GM19324 (cell line): ENCODE measurements at regions not wholly inside any gene's neighbourhood (a gene's known extent, or its start where the extent isn't known, plus 50 kb on each side); places are given as distances from the start of the nearest gene placed in this dataset.

Source experiments
- ATAC-seq: cut with Tn5 transposase; IDR thresholded peaks from one replicate; pipeline ENCODE4 v1.9.1; 2021; ENCODE audit warnings: mild to moderate bottlenecking, moderate library complexity; ENCODE audit not compliant: unreplicated experiment, low FRiP score

DNA sequence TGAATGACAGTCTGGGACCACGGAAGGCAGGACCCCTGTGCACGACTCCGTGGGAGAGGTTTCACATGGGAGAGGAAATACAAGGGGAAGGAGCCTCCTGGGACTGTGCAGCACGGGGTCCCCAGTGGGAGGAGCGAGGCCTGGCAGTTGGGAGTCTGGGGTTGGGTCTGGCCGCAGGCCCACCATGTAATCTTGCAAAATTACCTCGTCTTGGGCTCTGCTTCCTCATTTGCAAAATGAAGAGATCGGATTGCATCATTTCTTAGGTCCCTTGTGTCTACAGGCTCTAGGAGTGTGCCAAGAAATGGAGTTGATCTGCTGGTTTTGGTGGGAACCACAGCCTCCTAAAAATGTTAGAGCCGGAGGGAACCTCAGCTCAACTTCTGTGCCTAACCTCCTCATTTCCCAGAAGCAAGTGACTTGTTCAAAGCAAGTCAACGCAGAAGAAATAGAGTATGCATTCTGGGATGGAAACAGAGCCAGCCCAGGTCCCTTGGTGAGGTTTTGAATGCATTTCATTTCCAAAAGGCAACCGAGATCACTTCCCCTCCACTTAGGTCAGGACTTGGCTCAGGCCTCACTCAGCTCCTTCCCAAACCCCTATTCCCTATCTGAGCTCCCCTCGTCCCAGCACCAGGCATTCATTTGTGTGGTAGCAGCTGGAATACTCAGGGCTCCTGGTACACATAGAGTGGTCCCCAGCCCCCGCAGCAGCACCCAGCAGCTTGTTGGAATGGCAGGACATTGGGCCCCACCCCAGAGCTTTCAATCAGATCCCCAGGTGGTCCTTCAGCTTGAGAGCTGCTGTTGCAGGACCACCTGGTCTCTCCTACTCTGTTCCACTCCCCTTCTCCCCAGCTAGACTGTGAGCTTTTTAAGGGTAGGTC, 267.7 kb downstream of the XXYLT1 start:
- ATAC-seq, result no peak

- ATAC-seq, result no peak
Observed at GRCh38 chr3:195003893-195004289, 267.1 kb downstream of the XXYLT1 start.

DNA sequence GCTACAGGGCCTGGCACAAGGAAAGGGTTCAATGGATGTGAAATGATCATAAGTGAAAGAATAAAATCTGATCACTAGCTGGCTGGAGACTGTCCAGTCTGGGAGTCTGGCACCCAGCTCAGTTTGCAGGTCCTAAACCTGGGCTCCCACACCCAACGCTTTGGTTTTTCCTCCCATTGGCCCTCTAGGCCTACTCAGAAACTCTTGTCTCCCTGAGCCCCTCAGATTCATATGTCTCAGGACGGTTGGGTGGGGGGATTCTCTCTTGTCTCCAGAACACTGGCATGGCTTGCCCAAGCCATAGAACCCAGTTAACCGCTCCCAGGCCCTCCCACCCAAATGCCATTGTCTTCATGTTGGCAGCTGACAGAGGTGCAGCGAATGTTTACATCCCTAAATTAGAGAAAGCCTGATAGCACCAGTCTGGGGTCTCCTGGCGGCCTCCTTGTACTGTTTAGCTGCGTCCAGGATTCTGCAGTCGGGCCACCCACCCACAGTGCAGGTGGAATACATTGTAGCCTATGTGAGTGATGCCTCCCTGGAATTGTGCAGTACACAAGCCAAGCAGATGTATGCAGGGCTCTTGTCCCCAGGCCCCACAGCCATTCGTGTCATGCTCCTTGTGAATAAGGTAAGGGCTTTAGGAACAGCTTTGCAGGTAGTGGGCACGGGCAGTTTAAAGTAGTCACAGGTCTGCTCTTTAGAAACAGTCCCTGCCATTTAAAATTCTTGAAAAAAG, 266.3 kb downstream of the XXYLT1 start:
- ATAC-seq, result no peak

- ATAC-seq, result no peak
Observed at GRCh38 chr3:195005251-195005620, 265.7 kb downstream of the XXYLT1 start.

- ATAC-seq, result no peak
Observed at GRCh38 chr3:195005759-195006510, 265.0 kb downstream of the XXYLT1 start.

DNA sequence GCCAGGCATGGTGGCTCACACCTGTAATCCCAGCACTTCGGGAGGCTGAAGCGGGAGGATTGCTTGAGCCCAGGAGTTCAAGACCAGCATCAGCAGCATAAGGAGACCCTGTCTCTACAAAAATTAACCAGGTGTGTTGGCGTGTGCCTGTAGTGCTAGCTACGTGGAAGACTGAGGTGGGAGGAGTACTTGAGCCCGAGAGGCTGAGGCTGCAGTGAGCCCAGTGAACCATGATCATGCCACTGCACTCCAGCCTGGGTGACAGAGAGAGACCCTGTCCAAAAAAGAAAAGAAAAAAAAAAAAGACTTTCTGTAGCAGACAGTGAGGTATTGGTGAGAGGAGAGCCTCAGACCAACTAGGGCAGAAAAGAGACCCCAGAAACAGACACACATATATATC, 263.8 kb downstream of the XXYLT1 start:
- no peak for ATAC-seq

GRCh38 chr3:195007766-195008165, 263.2 kb downstream of the XXYLT1 start:
- no peak for ATAC-seq

GRCh38 chr3:195008816-195009215, 262.1 kb downstream of the XXYLT1 start:
- ATAC-seq, result no peak

DNA sequence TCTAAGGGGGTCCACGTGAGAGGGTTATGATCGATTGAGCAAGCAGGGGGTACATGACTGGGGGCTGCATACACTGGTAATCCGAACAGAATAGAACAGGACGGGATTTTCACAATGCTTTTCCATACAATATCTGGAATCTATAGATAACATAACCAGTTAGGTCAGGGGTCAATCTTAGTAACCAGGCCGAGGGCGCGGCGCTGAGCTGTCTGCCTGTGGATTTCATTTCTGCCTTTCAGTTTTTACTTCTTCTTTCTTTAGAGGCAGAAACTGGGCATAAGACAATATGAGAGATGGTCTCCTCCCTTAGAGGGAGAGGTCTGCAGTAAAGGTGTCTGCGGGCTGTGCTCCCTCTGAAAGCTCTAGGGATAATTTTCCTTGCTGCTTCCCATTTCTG, 261.3 kb downstream of the XXYLT1 start:
- no peak for ATAC-seq

- ATAC-seq, result no peak
Observed at GRCh38 chr3:195010551-195011100, 260.3 kb downstream of the XXYLT1 start.

DNA sequence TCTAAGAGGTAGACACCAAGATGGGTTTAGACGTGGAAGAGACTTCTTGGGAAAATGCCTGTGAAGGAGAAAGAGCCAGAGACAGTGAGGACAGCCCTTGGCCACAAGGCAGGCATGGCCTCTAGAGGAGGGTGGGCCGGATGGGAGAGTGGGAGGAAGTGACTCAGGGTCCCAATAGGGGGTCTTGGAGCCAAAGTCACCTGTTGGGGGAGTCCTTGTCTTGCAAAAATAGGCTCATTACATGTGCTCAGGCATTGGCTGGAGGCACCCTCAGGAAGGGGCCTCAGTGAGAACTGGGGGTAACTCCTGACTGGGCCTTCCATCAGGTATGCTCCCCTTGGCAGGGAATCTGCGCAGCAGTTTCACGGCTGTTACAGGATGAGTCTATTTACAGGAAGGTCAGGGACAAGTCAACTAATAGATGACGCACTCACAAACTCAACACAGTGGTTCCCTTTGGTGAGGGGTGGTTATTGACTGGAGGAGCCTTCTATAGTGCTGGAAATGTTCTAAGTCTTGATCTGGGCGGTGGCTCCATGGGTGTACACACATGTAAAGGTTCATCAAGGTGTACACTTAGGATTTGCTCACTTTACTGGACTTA, 259.6 kb downstream of the XXYLT1 start:
- no peak for ATAC-seq

- ATAC-seq, result no peak
Observed at GRCh38 chr3:195012100-195012499, 258.9 kb downstream of the XXYLT1 start.

DNA sequence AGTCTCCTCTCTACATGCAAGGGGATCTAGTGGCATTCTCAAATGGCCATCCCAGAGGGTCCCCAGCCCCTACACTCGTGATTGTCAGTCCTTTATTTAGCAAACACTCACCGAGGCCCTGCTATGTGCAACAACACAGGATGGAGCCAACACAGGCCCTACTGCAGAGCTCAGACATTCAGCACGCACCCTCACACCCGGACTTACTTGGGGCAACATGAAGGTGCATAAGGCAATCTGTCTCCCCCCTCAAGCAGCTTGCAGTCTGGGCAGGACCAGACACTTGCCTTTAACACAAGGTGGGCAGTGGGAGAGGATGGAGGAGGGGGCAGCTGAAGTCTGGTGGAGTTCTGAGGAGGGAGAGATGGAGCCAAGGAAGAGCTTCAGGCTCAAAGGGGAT, 258.4 kb downstream of the XXYLT1 start:
- no peak for ATAC-seq

GRCh38 chr3:195013411-195014361, 257.3 kb downstream of the XXYLT1 start:
- no peak for ATAC-seq

- ATAC-seq, result no peak
Observed at GRCh38 chr3:195015021-195015420, 255.9 kb downstream of the XXYLT1 start.

DNA sequence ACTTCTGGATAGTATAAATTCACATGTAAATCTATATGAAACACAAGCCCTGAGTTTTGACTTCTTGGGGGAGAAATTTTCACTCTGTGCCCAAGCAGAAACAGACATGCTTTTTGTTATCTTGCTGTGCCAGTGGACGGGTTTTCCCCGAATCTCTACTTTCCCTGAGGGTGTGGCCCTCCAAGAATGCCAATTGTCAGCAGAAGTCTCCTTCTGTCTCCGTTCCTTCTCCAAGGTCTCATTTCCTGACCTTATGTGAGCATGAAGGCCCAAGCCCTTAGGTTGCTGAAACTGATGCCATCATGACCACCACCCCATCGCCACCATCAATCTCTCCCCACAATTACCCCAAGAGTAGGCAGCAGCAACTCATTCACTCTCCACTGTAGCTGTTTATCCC, 253.8 kb downstream of the XXYLT1 start:
- ATAC-seq, result no peak
